ENCODE measurements at regions not wholly inside any gene's neighbourhood (a gene's known extent, or its start where the extent isn't known, plus 50 kb on each side); places are given as distances from the start of the nearest gene placed in this dataset.
"Not testable (repeated sequence)": the region's sequence is repeated elsewhere in the genome, so short reads cannot be mapped to it uniquely, and the experiment has no call there.

DNA sequence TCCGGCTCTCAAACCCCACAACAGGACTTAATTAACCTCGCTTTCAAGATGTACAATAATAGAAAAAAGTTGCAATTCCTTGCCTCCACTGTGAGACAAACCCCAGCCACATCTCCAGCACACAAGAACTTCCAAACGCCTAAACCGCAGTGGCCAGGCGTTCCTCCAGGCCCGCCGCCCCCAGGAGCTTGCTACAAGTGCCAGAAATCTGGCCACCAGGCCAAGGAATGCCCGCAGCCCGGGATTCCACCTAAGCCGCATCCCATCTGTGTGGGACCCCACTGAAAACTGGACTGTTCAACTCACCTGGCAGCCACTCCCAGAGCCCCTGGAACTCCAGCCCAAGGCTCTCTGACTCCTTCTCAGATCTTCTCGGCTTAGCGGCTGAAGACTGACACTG is 262.5 kb downstream of the SMARCA2 start:
- DNase-seq (ENCODE audit: low read depth), result not testable (repeated sequence)

GRCh38 chr9:2279138-2279537 is 264.0 kb downstream of the SMARCA2 start:
- not testable (repeated sequence) for DNase-seq (ENCODE audit: low read depth)

DNA sequence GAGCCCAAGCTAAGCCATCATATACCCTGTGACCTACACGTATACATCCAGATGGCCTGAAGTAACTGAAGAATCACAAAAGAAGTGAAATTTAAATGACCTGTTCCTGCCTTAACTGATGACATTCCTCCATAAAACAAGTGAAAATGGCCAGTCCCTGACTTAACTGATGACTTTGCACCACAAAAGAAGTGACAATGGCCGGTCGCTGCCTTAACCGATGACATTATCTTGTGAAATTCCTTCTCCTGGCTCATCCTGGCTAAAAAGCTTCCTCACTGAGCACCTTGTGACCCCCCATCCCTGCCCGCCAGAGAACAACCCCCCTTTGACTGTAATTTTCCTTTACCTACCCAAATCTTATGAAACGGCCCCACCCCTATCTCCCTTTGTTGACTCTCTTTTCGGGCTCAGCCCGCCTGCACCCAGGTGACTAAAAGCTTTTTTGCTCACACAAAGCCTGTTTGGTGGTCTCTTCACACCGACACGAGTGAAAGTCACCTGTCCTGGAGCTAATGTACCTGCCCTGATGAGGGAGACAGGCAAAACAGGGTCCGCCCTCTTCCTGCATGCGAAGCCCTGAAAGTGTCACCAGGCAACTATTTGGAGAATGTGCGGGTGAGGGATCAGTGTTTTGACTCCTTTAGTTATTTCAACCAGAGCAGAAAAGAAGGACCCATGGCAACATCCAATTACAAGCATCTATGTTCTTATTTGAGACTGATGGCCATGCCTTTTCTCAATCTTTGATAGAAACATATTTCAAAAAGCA is 266.1 kb downstream of the SMARCA2 start:
- DNase-seq (ENCODE audit: low read depth), result peak; percentile 60

DNA sequence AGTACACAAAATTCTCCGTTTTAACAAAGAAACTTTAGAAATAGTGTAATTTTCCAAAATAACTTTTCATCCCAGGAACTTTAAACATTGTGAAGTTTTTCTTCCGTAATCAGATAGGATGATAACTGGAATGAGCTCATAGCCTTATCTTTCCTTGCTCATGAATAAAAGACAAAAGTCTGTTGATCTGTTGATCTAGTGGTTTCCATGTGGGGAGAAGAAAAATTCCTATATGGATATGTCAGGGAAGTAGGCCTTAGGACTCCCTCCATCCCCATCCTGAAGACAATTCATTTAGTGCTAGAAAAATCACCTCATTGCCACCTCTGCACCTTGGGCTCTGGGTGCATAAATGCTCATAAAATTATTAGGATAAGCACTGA is 266.6 kb downstream of the SMARCA2 start:
- peak; percentile 47 for DNase-seq (ENCODE audit: low read depth)

DNA sequence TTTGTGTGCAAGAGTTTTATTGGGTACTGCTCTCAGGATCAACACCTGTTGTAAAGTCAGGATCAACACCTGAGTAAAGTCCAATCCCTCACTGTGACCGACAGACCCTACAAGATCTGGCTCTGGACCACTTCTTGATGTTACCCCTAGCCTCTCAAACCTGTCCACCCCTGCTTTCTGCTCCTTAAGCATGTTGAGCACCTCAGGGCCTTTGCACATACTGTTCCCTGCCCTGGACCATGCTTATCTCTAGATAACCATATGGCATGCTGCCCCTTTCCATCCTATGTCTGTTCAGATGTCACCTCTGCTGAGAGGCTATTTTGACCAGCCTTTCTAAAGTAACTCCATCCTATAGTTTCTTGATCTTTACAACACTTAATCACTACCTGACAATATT is 269.6 kb downstream of the SMARCA2 start:
- no peak for DNase-seq (ENCODE audit: low read depth)

DNA sequence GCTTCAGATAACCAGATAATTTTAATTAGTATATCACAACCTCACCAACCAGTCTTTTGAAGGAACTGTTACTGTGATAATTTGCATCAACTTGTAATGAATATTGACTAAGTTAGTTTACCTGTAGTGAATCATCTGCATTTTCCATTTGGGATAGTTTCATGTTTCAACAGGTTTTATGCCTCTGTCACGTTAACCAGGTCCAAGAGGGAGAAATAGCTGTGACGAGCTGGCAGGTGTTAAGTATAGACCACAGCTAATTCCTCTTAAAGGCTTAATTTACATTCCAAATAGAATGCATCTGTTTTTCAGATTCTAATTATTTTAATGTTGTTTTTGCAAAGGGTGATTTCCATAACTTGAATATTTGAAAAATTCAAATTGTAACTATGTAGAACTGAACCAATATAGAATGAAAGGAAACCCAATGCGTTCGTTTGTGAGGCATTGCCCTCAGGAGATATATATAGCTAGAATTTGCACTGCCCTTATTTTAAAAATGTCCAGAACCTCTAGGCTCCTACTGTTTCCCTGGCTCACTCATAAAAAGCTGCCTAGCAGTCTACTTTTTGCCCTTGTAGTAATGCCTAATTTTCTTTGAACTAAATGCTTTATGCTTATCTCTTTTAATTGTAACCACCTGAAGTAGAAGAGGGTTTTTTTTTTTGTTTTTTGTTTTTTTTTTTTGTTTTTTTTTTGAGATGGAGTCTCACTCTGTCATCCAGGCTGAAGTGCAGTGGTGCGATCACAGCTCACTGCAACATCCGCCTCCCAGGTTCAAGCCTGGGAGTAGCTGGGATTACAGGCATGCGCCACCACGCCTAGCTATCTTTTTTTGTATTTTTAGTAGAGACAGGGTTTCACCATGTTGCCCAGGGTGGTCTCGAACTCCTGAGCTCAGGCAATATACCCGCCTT is 270.5 kb downstream of the SMARCA2 start:
- no peak for DNase-seq (ENCODE audit: low read depth)

DNA sequence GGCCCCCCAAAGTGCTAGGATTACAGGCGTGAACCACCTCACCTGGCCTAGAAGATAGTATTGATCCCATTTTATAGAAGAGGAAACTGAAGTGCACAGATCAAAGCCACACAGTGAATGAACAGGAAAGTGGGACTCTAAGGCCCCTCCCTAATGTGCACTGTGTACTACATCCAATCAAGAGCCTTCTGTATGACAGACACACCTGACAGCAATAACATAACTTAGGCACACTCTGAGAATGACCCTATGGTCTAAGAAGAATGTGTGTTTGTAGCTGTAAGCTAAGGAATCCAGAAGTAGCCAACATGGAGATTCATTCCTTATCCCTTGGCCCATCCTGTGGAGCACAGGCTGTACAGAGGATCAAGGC is 271.2 kb downstream of the SMARCA2 start:
- no peak for DNase-seq (ENCODE audit: low read depth)

DNA sequence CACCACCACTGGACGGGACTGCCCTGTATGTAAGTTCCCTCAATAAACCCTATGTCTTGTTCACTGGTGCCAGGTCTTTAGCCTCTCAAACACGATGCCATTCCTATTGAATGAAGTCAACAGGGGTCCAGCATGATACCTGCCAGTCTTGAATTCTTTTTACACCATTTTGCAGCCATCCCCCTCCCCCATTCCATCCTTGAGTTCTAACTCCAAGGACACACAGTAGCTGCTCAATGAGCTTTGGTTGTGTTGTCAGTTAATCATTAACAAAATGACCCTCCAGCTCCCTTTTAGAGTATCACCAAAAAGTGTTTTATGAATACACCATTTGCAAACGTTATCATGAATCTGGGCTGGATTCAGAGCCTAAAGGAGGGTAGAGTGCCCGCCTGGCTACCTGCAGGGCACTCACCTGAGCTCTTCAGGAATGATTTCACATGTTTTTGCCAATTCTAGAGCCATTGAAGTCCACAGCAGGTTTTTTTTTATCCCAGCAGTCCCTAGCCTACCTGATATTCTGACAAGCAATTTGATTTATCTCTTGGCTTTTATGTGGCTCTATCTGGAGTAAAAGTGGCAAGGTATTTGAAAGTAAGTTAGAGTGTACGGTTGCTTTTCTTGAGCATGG is 271.8 kb downstream of the SMARCA2 start:
- no peak for DNase-seq (ENCODE audit: low read depth)

DNA sequence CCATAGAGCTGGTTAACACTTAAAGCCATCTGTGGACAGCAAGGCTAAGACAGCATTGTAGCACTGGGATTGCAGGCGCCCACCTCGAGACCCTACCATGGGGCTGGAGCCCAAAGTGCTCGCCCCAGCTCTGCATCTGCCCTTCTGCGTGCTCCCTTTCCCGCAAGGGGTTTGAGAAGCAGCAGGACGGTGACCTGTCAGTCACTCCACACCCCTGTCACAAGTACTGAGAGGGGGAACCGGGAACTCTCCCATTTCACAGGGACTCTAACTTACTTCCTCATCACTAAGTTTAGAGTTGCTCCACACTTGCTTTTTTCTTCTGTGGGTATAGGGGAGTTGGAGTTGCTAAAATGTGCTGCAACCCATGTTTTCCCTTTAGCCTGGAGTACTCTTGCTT is 273.2 kb downstream of the SMARCA2 start:
- DNase-seq (ENCODE audit: low read depth), result no peak

- no peak for DNase-seq (ENCODE audit: low read depth)
Observed at GRCh38 chr9:2289263-2289662, 274.1 kb downstream of the SMARCA2 start.

DNA sequence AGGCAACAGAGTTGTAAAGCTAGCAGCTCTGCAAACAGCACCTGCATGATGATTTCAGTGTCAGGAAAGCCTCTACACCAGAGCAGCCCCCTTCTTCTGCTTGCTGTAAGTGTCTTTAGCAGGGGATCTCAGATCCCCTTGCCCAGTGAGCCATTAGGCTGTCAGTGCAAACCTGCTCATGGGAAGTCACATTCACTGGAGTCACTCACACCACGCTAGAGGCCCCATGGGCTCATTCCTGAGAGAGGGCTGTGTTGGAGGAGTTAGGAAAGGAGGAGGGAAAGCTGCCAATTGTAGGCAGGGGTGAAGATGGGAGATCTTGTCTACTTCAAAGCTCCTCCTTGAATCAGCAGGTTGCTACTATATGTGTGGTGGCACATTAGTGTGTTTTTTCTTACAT is 275.2 kb downstream of the SMARCA2 start:
- no peak for DNase-seq (ENCODE audit: low read depth)

- peak; percentile 38 for DNase-seq (ENCODE audit: low read depth)
Observed at GRCh38 chr9:2291980-2292704, 277.0 kb downstream of the SMARCA2 start.

- no peak for DNase-seq (ENCODE audit: low read depth)
Observed at GRCh38 chr9:2292733-2293132, 277.6 kb downstream of the SMARCA2 start.

GRCh38 chr9:2297771-2298170 is 282.6 kb downstream of the SMARCA2 start:
- DNase-seq (ENCODE audit: low read depth), result peak; percentile 72

DNA sequence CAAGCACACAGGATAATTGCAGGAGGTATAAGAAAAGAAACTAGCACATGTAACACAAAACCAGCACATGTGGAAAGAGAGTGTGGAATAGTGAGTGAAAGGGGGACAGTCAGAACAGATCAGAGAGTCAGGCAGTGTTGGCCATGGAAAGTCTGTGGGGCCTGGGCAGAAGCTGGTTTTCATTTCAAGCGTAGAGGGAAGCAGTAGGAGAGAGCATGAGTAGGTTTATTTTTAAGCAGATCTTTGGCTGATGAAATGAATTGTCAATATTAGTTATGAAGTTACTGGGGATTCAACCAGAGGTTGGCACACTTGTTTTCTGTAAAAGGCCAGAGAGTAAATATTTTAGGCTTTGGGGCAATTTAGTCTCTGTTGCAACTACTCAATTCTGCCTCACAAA is 283.1 kb downstream of the SMARCA2 start:
- DNase-seq (ENCODE audit: low read depth), result no peak

- peak; percentile 13 for DNase-seq (ENCODE audit: low read depth)
Observed at GRCh38 chr9:2299156-2299842, 284.2 kb downstream of the SMARCA2 start.

- DNase-seq (ENCODE audit: low read depth), result no peak
Observed at GRCh38 chr9:2299843-2300205, 284.7 kb downstream of the SMARCA2 start.

DNA sequence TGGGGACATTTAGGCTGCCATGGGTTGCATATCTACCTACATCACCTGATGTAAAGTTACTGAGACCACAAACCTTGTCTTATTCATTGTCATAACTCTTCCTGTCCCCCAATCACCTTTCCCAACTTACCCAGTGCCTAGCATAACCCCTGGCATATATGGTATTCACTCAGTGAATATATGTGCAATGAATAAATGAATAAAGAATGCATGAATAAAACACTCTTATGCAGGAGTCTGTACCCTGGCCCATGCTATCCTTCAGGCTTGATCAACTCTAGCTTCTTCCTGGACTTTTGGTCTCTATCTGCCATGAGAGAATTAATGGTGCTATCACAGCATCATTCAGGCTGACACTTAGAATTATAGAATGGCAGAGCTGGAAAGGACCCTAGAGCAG is 285.2 kb downstream of the SMARCA2 start:
- DNase-seq (ENCODE audit: low read depth), result no peak

DNA sequence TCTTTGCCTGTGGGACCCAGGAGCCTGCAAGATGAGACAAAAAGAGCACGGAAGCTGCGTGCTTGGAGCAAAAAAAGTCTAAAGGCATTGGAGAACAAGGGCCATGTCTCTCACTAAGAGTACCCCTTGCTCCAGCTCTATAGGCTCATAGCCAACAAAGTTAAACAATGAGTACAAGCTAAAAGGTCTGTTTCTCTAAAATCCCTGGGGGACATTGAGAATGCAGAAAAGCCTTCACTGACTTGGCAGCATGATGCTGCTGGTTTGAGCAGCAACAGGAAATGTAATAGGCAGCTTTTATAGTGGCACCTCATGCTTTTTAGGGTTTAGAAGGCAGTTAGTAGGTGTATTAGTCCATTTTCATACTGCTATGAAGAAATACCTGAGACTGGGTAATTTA is 287.5 kb downstream of the SMARCA2 start:
- no peak for DNase-seq (ENCODE audit: low read depth)

DNA sequence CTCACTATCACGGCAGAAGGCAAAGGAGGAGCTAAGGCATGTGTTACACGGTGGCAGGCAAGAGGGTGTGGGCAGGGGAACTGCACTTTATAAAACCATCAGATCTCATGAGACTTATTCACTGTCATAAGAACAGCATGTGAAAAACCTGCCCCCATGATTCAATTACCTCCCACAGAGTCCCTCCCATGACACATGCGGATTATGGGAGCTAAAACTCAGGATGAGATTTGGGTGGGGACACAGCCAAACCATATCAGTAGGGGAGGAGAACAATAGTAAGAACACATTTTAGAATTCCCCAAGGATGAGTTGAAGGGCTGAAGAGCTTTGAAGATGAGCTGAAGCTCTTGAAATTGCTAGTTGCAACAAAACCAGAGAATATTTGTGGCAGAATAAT is 287.9 kb downstream of the SMARCA2 start:
- DNase-seq (ENCODE audit: low read depth), result no peak

- DNase-seq (ENCODE audit: low read depth), result peak; percentile 93
Observed at GRCh38 chr9:2307480-2307879, 292.3 kb downstream of the SMARCA2 start.

- no peak for DNase-seq (ENCODE audit: low read depth)
Observed at GRCh38 chr9:2311920-2312319, 296.8 kb downstream of the SMARCA2 start.

Measured in EH (cell line).